ENCODE measurements at regions not wholly inside any gene's neighbourhood (a gene's known extent, or its start where the extent isn't known, plus 50 kb on each side); places are given as distances from the start of the nearest gene placed in this dataset.

DNA sequence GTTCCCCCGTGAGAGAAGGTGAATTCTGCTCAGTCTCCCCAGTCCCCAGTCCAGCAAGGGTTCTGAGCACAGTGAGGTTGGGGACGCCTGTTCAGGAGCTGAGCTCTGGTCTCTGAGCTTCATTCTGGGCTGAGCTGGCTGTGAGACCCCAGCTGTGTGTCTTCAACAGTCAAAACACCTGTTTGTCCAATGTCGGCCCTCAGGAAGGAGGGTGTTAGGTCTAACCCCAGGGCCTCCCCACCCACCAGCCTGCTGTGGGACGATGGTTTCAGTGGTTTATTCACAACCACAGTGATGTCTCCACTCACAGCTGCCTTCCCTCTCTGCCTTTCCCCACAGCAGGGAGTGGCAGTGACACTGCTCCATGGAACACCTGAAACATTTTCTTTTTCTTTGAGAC, 1282.9 kb downstream of the TBC1D22A start:
- DNase-seq: no peak

DNA sequence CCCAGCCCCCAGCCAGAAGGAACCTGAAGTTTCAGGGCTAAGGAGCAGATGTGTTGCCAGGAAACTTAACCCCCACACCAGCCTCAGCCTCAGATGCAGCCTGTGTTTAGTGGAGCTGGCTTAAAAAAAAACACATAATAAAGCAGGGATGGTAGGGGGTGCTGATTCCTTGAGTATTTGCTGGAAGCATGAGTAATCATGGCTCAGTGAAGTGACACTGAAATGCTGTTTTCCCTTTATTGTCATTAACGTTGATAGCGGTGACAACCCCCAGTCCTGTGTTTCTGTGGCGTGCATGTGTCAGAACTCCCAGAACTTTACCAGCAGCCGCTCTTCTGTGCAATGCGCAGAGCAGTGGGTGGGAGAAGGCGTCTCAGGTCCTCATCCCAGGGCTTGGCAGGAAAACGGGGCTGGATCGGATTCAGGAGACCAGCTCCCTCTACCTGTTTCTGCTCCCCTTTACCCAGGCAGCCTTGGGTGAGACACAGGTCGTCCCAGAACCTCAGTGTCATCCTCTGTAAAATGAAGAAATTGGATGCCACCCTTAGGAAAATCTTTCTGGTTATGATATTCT, 1282.1 kb downstream of the TBC1D22A start:
- DNase-seq: no peak

DNA sequence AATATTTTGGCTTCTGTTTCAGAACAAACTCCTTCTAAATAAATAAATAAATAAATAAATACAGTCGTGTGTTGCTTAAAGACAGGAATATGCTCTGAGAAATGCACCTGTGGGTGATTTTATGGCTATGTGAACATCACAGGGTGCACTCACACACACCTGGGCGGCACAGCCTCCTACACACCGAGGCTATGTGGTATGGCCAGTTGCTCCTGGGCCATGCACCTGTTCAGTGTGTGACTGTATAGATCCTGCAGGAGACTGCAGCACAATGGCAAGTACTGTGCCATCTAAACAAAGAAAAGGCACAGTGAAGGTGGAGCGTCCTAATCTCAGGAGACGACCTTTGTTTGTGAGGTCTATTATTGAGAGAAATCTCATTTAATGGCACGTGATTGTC, 1281.1 kb downstream of the TBC1D22A start:
- no peak for DNase-seq

DNA sequence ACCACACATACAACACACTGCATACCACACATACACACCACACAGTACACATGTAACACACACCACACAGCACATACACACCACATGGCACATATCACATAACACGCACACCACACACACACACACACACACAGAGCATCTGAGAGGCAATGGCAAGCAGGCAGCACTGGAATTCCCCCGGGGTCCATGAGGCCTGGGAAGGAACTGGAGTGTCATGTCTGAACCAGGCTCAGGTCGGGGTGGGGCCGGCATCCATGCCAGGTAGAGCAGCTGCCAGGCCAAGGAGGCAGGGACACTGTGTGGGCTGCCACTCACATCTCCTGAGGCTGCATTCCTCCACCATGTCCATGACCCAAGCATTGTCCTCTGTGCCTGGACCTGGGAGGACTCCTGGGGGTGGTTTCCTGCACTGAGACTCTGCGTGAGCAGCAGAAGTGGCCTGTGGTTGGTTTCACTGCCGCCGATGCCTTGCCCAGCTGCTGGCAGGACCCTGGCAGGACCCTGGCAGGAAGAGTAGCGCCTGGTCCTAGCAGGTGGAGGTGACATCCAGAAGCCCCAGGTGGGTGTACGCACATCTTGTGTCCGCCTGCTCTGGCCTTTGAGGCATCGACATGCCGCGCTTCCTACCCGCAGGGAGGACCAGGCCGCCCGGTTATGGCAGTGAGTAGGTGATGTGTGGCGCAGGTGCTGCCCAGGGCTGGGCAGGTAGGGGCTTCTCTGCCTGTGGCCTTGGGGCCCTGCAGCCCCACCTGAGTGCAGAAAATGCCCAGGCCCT, 1280.4 kb downstream of the TBC1D22A start:
- no peak for DNase-seq

DNA sequence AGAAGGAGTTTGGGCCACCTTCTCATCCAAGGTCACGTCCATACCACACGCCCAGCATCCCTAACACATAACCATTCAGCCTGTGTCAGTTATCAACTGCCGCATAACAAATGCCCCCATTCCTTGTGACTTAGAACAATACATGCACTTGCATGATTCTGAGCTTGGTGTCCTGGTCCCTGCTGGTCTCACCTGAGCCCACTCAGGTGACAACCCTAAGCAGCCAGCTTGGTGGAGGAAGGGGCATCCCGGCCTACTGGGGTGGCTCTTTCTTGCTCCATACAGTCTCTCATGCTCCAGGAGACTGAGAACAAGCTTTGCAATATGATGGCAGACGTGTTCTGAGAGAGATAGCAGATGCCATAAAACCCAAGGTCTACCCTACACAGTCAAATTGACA, 1276.9 kb downstream of the TBC1D22A start:
- no peak for DNase-seq

DNA sequence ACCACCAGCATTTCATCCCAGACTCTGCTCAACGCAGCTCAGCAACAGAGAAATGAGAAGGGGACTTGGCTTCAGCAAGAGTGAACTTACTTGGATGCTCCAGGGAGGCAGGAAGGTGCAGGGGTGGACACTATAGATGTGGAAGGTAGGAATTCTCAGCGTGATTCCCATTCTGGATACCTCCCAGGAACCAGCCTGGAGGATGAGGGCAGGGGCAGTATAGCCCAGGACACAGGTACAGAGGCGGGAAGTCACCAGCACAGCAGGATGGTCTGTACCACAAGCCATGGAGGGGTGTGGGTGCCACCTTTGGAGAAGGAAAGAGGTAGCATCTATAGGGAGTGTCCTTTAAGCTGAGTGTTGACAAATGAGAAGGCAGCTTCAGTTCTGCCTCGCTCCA, 1275.2 kb downstream of the TBC1D22A start:
- DNase-seq: no peak

DNA sequence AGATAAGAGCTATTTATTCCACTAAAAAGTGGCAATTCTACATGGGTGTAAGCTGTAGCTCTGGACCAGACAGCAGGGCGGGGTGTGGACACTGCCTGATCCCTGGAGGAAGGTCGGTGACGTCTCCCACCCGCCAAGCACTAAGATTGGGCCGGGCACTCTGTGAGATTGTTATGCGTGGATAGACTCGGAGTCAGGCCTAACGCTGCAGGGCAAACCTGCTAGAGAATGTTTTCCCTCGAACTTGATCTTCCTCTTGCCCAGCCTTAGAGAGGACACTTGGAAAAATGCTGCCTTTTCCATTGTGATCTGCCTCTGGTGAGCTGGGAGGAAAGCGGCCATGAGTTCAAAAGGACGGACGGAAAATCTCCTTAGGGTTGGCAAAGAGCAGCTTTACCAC, 1273.4 kb downstream of the TBC1D22A start:
- DNase-seq: no peak

DNA sequence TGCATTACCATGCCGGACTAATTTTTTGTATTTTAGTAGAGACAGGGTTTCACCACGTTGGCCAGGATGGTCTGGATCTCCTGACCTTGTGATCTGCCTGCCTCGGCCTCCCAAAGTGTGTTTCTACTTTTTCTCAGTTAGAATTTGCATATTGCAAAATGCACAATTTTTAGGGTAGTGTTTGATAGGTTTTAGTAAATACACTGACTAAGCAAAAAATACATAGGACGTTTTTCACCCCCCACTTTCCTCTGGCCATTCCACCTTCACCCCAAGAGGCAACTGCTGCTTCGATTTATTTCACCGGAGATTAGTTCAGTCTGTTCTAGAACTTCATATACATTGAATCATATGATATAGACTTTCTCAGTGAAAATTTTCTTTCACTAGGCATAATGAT, 1269.1 kb downstream of the TBC1D22A start:
- no peak for DNase-seq

DNA sequence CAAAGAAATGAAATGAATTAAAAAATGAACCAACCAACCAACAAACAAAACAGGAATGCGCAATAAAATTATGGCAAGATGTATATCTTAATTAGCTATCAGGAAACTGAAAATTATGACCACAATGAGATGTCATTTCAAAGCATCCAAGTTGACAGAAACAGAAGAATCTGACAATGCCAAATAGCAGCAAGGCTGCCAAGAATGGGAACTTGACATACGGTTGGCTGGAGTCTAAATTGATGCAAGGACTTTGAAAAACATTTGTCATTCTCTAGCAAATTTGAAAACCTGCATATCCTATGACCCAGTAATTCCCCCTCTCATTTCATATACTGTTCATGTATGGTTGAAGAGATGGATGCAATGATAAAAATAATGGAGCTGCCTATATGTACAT, 1262.6 kb downstream of the TBC1D22A start:
- no peak for DNase-seq

DNA sequence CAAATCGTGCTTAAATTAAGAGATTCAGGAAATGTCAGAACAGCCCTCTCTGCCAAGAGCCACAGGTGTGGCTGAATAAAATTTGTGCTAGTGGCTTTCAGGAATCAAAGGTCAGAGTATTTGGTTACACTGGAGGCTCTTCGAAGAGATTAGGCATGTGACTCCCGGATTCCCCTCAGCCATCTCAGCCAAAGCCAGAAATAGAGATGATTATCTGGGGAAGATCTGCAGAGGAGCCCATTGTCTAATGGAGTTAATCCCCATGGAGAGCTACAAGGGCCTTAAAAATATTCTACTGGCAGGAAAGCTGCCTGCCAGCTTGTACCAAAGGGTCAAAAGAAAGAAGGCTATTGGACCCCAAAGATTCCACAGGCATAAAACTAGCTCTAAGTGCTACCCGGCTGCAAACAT, 1259.5 kb downstream of the TBC1D22A start:
- DNase-seq: no peak

DNA sequence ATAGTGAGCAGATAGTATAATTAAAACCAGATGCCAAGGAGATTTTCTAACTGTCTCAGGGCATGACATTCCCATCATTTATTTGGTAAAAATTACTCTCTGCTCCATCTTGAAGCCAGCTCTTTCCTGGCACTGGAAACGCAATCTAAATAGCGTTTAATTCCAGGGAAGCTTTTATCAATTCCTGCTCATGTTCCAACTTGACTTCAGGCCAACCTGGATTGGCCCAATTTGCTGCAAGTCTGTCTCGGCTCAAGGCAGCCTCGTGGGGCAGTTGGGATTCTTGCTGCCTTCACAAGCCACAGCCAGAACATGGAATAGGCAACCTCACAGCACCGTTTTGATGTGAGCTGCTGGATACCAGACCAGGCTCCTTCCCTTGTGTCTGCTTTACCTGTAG, 1255.9 kb downstream of the TBC1D22A start:
- no peak for DNase-seq

DNA sequence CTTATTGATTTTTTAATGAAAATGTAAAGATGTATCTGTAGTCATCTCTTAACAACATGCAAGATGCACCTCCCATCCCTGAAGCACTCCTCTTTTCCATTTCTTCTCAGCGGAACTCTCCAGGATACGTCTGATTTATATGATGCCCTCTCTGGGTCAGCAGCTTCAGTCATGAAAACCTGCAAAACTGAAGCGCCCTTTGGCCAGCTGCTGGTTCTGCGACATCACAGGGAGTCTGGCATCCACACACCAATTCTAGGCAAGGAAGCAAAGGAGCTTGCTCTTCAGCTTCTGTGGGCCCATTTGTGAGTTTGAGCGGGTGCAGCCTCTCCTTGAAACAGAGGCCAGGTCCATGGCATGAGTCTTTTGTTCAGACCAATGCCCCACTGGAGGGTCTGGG, 1253.3 kb downstream of the TBC1D22A start:
- DNase-seq: no peak

DNA sequence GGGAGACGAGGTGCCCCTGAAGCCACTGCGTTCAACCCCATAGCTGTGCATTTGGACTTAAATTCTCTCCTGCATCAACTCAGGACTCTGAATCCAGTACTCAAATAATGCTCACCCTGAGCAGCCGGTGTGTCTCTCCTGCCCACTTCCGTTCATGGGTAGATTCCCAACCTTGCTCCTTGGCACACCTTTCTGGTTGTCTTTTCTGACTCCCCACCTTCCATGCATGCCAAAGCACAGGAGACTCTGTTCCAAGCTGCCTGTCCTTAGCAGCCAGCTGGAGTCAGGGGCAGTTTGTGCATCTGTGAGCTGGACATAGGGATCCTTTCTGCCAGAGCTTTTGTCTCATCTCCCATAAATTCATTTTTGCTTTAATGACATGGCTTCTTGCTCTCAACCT, 1242.5 kb downstream of the TBC1D22A start:
- DNase-seq: no peak

DNA sequence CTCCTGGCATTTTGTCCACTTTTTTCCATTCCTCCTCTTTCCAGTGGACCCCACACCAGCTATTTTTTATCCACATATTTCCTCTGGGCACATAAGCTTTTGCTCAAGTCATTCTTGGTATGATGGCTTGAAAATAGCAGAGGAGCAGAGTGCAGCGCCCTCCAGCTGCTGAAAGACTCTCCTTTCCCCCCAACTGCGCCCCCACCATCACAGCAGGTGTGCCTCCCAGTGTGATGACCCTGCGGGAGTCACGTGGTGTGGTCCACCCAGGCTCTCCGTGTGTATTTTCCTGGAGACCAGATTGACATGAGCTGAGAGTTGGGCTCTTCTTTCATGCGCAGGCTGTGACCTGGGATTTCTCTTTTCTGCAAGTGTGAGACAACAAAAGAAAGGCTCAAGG, 1241.6 kb downstream of the TBC1D22A start:
- DNase-seq: no peak

DNA sequence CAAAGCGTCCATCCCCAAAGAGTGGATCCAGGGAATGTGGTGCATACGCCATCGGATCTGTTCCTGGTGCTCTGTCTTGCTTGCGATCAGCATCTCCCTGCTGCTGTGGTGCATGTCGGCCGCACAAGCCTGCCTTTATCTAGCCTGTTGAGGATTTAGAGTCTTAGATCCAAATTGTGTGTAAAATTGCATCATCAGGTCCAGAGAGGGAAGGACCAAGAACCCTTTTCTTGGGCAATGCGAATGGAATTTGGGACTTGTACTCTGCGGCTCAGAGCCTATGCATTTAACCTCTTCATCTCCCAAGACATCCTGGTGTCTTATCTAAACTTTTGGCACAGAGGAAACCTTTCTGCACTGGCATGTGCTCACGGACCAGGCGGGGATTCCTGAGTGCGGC, 1238.7 kb downstream of the TBC1D22A start:
- no peak for DNase-seq

DNA sequence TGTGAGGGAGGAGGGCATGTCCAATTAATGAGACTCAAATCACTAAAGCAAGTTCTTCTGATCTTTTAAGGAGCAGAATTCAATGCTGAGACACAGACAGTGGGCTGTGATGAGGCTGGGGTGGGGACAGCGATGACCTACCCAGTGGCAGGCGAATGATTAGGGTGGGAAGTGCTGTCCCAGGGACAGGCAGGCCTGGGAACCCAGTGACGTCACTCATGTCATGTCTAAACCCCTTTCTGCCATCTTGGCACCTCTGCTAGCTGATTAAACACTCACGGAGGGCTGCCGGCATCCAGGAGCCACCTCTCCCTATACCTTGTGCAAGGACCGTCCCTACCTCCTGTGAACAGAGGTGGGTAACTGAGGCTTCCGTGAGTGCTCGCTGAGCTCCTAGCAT, 1235.2 kb downstream of the TBC1D22A start:
- DNase-seq: no peak

DNA sequence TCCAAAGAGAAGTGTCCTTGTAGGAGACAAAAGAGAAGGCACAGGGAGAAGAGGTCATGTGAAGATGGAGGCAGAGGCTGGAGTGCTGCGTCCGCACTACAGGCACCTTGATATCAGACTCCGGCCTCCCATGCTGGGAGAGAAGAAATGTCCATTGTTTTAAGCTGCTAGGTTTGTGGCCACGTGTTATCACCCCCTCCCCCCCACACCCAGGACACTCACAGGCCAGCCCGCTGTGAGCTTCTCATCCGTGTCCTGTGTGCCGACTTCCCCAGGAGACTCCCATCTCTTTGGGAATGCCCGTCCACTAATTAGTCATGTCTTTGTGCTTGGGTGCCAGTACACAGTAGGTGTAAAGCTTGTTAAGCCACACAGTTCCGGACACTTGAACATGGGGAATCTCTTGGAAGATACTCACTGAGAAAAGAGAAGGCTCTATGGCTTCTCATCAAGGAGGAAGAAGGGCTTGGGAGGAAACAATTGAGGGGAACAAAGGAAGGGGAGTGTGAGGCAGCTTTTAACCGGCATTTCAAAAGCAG, 1234.7 kb downstream of the TBC1D22A start:
- DNase-seq: no peak

DNA sequence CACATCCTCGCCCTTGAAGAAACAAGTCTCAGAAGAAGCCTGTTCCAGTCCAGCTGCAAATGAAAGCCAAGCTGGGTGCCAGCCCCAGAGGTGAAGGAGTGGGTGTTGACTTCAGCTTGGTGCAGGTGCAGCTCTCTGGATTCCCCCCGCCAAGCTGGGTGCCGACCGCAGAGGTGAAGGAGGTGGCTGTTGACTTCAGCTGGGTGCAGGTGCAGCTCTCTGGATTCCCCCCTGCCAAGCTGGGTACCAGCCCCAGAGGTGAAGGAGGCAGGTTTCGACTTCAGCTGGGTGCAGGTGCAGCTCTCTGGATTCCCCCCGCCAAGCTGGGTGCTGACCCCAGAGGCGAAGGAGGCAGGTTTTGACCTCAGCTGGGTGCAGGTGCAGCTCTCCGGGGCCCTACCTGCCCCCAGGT, 1234.0 kb downstream of the TBC1D22A start:
- no peak for DNase-seq

DNA sequence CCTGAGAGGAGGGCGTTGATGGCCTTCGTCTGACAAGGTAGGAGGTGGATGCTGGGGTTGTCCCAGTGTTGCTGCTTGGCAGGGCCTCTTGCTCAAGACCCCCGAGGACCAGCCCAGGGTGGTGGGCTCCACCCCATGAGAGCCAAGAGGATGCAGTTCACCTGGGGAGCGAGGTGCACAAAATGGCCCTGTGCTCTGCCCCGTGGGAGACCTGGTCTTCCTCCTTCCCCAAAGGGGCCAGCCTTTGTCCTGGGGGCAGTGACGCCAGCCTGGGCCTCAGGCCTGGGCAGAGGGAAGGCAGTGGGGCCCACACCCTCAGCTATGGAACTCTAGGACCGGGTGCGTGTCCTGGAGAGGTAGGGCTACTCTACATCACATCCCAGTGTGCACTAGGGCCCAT, 1233.3 kb downstream of the TBC1D22A start:
- DNase-seq: no peak

DNA sequence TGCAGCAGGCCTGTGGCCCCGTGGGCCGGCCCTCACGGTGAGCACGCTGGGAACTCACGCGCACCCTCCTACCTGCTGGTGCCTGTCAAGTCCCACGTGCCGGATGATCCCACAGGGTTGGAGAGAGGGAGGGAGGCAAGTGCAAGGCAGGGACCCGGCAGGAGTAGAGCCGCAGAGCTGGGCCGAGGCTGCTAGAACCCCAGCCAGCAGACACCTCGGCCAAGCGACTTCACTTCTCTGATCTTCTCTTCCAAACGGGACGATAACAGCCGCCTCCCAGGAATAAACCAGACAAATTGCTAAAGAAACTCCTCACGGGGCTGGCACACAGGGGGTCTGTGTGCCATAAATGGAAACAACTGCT, 1232.8 kb downstream of the TBC1D22A start:
- DNase-seq: no peak

DNA sequence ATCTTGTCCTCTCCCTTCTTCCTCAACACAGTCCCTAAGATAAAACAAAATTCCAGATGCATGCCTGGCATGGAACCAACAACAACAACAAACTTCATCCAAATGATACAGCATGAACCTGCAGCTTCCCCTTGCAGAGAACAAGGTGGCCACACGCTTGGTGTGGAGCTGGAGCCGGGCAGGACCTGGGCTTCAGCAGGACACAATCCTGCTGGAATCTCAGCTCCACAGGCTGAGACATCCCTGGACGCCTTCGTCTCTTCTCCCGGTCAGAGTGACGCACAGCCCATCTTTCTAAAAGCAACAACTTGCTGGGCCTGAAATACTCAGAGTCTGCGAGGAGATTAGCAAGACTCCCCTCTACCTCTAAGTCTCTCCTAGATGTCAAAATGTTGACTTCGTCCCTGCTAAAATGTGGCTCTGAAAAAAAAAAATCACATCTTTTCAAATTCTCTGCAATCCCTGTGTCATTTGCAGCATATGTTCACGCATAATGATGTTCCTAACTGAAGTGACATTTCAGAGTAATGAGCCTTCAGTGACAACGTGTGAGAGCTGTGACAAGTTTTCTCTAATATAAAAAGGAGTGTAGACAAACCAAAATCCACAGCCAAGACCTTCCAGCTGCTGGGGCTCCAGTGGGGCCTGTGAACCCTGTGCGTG, 1232.3 kb downstream of the TBC1D22A start:
- DNase-seq: no peak

DNA sequence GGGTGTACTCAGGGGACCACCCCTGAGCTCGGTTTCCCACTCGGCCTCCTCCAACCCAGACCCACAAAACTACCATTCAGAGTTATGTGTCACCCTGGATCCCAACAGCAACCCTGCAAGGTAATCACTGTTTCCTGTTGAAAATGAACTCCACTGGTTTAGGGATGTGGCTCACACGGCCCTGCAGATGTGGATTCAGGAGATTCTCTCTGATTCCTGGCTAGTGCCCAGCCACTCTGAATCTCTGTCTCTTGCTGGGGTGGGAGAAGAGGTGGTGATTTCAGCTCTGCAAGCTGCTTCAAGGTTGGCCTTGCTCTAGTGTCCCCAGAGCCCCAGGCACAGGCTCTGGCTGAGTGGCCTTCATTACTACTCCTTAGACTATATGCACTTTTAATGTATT, 1231.6 kb downstream of the TBC1D22A start:
- no peak for DNase-seq

DNA sequence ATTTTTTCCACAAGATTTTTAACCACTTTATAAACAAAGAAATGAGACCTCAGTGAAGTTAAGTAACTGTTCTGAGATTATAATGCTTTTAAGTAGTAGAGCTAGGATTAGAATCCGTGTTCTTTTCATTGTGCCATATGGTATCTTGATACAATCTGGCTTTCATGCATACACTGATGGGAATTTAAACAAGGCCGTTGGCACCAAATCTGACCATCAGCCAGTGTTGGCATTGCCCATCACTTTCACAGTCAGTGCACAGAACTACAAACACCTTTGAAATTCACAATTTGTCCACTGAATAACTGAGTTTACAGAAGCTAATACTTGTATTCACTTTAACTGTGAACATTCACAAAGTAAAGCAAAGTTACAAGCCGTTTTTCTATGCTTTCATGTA, 1228.0 kb downstream of the TBC1D22A start:
- DNase-seq: no peak

DNA sequence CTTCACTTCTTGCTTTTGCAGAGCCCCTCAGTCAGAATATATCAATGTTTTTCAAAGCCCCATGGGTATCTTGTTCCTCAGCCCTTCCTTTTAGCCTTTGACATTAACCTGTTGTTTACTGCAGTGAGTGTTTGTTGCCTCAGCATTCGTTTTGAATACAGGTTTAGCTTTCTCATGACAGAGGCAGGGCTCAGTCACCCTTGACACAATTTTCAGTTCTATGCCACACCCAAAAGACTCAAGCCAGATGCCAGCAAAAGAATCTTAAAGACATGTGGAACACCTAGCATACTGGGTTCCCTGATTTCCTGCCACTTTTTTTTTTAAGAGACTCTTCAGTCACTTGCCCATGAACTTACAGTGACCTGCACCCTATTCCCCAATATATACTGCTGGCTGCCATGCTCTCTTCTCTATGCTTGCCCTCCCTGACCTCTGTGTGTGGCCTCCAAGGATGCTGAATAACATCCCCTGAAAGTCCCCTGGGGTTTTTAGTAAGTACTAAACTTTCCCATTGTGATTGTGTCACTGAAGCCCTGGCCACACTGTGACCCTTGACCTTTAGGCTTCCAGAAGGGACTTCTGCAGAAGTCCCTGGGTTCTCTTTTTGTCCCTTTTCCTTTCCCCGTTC, 1225.5 kb downstream of the TBC1D22A start:
- DNase-seq: no peak
